Peyer's patch (tissue), 4 donors: ENCODE measurements at regions not wholly inside any gene's neighbourhood (a gene's known extent, or its start where the extent isn't known, plus 50 kb on each side); places are given as distances from the start of the nearest gene placed in this dataset.
"Not testable (repeated sequence)": the region's sequence is repeated elsewhere in the genome, so short reads cannot be mapped to it uniquely, and the experiment has no call there.

ENCODE experiments used
- CTCF ChIP-seq, 6 experiments: fragments of 450-650 bp in 4 of 6; fragments of 200-600 bp in 2 of 6; sonication (generic) in 1 of 6; IDR thresholded peaks; one replicate each; pipeline ENCODE4 v1.5.1; 2017 to 2019; ENCODE audit warnings: antibody characterized with exemption in 6 of 6, mild to moderate bottlenecking in 3 of 6, moderate library complexity in 1 of 6
- POLR2A ChIP-seq, 2 donors: fragments of 450-650 bp; IDR thresholded peaks; one replicate each; pipeline ENCODE4 v1.5.1; 2017; ENCODE audit warnings: antibody characterized with exemption in 2 of 2, mild to moderate bottlenecking in 2 of 2, moderate library complexity in 2 of 2

GRCh38 chr9:65403072-65403471 lies 118.1 kb upstream of the FOXD4L5 start:
- TF ChIP-seq CTCF, POLR2A (IDR thresholded peaks at IDR 0.05): not testable (repeated sequence)
